PFSK-1 (cell line): ENCODE measurements at regions not wholly inside any gene's neighbourhood (a gene's known extent, or its start where the extent isn't known, plus 50 kb on each side); places are given as distances from the start of the nearest gene placed in this dataset.

ENCODE experiments used
- FOXP2 ChIP-seq: optimal IDR thresholded peaks from 2 replicates; pipeline ENCODE3; 2011; ENCODE audit warnings: borderline replicate concordance, control low read depth, inconsistent platforms; ENCODE audit not compliant: insufficient read depth; ENCODE audit errors: extremely low read length, extremely low read depth
- POLR2AphosphoS5 ChIP-seq: IDR thresholded peaks from 2 replicates; pipeline ENCODE4 v1.6.1; 2012; ENCODE audit warnings: low read depth, mild to moderate bottlenecking, control low read depth, low read length, moderate library complexity
- REST ChIP-seq, 2 experiments: IDR thresholded peaks; 2 replicates each; pipeline versions ENCODE4 v1.6.1 to v1.8.0; 2011 to 2012; ENCODE audit warnings: low read depth in 2 of 2, low read length in 2 of 2, control low read depth in 1 of 2, inconsistent platforms in 1 of 2, mild to moderate bottlenecking in 1 of 2, moderate library complexity in 1 of 2; ENCODE audit not compliant: insufficient read depth in 1 of 2
- SIN3A ChIP-seq: IDR thresholded peaks from 2 replicates; pipeline ENCODE4 v1.6.1; 2012; ENCODE audit warnings: mild to moderate bottlenecking, low read length, moderate library complexity, borderline replicate concordance; ENCODE audit not compliant: insufficient read depth
- TAF1 ChIP-seq: IDR thresholded peaks from 2 replicates; pipeline ENCODE4 v1.6.1; 2012; ENCODE audit warnings: low read length, control low read depth, borderline replicate concordance; ENCODE audit not compliant: insufficient read depth

- TF ChIP-seq SIN3A (no peak), FOXP2 (no peak), REST (IDR thresholded peaks at IDR 0.05; ENCODE audit: insufficient read depth in 1 of 2, low read depth in 2 of 2, low read length in 2 of 2) (no peak), TAF1 (no peak), POLR2AphosphoS5 (no peak)
Observed at GRCh38 chr1:184319879-184320278, 67.0 kb upstream of the C1orf21 start.

GRCh38 chr1:184322253-184322652, 64.6 kb upstream of the C1orf21 start:
- no peak for TF ChIP-seq REST (IDR thresholded peaks at IDR 0.05; ENCODE audit: insufficient read depth in 1 of 2, low read depth in 2 of 2, low read length in 2 of 2)

DNA sequence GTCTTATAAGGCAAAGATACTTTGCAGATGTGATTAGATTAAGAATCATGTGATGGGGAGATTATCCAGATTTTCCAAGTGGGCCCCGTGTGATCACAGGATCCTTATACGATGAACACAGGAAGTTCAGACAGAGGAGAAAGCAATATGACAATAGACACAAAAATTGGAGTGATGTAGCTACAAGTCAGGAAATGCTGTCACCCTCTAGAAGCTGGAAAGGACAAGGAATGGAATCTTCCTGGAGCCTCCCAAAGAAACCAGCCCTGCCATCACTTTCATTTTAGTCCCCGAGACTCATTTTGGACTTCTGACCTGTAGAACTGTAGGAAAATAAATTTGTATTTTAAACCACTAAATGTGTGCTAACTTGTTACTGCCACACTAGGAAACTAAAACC, 61.9 kb upstream of the C1orf21 start:
- TF ChIP-seq REST (IDR thresholded peaks at IDR 0.05; ENCODE audit: insufficient read depth in 1 of 2, low read depth in 2 of 2, low read length in 2 of 2), result no peak
- TF ChIP-seq FOXP2, result no peak
- TF ChIP-seq SIN3A, result no peak
- TF ChIP-seq POLR2AphosphoS5, result no peak
- no peak for TF ChIP-seq TAF1

GRCh38 chr1:184326278-184326677, 60.6 kb upstream of the C1orf21 start:
- no peak for TF ChIP-seq TAF1
- TF ChIP-seq SIN3A, result no peak
- no peak for TF ChIP-seq REST (IDR thresholded peaks at IDR 0.05; ENCODE audit: insufficient read depth in 1 of 2, low read depth in 2 of 2, low read length in 2 of 2)
- TF ChIP-seq POLR2AphosphoS5, result no peak
- no peak for TF ChIP-seq FOXP2

DNA sequence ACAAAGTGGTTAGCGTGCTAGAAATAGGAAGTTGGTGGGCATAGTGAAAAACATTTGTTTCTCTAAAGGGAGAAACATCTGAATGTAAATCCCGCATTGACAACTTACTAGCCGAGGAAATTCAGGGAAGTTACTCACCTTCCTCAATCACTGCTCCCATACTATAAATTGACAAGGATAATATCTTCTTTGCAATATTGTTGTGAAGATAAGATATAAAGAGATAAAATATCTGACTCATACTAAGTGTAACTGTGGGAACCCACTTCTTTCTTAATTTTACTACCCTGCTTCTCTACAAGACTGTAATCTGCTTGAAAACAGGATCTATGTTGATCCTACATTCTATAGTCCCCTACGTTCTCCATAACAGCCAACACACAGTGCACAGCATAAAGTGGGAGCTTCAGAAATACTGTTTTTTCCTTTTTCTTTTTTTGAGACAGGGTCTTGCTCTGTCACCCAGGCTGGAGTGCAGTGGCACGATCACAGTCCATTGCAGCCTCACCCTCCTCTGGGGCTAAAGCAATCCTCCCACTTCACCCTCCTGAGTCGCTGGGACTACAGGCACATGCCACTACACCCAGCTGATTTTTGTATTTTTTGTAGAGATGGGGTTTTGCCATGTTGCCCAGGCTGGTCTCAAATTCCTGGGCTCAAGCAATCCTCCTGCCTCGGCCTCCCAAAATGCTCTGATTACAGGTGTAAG, 57.4 kb upstream of the C1orf21 start:
- TF ChIP-seq TAF1 (no peak), POLR2AphosphoS5 (no peak), SIN3A (no peak), REST (IDR thresholded peaks at IDR 0.05; ENCODE audit: insufficient read depth in 1 of 2, low read depth in 2 of 2, low read length in 2 of 2) (no peak), FOXP2 (no peak)
